SH-SY5Y (cell line): ENCODE measurements at regions not wholly inside any gene's neighbourhood (a gene's known extent, or its start where the extent isn't known, plus 50 kb on each side); places are given as distances from the start of the nearest gene placed in this dataset.

Experiments used
- GATA2 ChIP-seq: IDR thresholded peaks from 2 replicates; pipeline ENCODE4 v1.6.1; 2011; ENCODE audit warnings: mild to moderate bottlenecking, low read depth, low read length
- GATA3 ChIP-seq: IDR thresholded peaks from 2 replicates; pipeline ENCODE4 v1.6.1; 2011; ENCODE audit warnings: low read depth, mild to moderate bottlenecking, low read length, moderate library complexity

DNA sequence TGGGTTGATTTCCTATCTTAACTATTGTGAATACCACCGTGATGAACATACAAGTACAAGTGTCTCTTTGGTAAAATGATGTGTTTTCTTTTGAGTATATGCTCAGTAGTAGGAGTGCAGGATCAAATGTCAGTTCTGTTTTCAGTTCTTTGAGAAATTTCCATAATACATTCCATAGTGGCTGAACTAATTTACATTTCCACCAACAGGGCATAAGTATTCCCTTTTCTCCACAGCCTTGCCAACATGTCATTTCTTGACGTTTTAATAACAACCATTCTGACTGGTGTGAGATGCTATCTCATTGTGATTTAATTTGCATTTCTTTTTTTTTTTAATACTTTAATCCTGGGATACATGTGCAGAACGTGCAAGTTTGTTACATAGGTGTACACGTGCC lies 268.8 kb downstream of the CENPW start:
- TF ChIP-seq GATA2: no peak
- no peak for TF ChIP-seq GATA3
